ENCODE measurements at regions not wholly inside any gene's neighbourhood (a gene's known extent, or its start where the extent isn't known, plus 50 kb on each side); places are given as distances from the start of the nearest gene placed in this dataset.

GRCh38 chr10:8233832-8234259 is 179.4 kb downstream of the GATA3 start:
- no peak for DNase-seq

DNA sequence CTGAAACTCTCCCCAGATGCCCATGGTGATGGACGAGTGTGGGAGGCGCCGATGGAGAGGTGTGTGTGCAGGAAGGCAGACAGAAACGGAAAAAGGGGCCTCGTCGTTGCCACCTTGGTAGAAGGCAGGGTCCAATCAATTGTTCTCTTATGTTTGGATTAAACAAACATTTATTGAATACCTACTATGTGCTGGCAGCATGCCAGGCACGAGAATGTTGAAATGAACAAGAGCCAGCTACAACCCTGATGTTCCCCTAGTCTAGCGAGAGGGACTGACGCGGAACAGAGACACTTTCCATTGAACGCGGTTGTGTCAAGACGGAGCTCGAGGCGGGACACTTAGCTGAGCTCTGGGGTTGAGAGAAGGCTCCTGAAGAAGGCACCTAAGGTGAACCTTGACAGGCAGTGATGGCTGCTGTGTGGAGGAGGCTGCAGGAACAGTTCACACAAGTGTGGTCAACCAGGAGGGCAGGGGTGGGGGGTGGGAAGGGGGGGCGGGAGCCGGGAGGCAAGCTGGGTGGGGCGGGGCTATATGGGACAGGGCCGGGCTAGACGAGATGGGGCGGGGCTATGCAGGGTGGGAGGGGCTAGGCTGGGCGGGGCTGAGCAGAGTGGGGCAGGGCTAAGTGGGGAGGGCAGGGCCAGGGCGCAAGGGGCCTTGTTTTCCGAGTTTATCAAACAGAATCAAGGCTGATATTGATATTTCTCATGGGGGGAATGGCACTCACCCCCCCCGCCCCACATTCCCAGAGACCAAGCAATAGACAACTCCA is 181.0 kb downstream of the GATA3 start:
- DNase-seq, result no peak

GRCh38 chr10:8238986-8239385 is 184.5 kb downstream of the GATA3 start:
- DNase-seq, result no peak

DNA sequence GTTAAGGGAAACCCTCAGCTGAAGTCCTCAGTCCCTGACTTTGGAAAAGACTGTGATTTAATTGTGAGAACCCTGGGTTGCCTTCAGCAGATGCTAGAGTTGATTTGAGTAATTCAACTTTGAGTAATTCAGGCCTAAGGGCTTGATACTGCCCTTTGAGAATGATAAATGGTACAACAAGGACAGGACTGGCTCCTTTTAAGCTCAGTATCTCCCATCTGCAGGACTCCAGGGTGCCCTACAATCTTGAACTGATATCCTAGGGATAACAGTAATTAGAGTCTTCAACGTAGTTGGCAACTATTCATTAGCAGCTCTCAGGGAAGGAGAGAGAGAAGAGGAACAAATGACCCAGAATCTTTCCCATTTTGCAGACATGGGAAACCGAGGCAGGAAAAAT is 186.4 kb downstream of the GATA3 start:
- DNase-seq, result no peak

- DNase-seq, result no peak
These were observed 187.9 kb downstream of the GATA3 start for GRCh38 chr10:8242295-8242872.

GRCh38 chr10:8245131-8245813 is 190.8 kb downstream of the GATA3 start:
- no peak for DNase-seq

- no peak for DNase-seq
These were observed 191.3 kb downstream of the GATA3 start for GRCh38 chr10:8245814-8246142.

GRCh38 chr10:8246548-8246947 is 192.1 kb downstream of the GATA3 start:
- no peak for DNase-seq

- DNase-seq, result no peak
These were observed 192.7 kb downstream of the GATA3 start for GRCh38 chr10:8247191-8247590.

DNA sequence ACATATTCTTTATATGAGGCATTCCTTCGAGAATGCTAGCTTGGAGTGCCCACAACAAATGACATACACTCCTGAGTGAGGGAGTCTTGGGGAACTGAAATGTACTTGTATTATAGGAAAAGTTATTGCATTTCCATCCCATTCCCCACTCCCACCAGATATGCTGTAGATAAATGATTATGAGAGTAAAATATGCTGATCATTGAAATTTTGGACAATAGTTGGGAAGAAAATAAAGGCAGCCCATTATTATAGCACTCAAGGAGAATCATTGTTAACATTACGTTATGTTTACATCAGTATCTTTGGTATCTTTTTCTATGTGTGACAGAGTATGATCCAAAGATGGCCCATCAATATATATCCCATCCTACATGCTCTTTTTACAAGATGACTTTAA is 194.4 kb downstream of the GATA3 start:
- no peak for DNase-seq

- no peak for DNase-seq
These were observed 199.9 kb downstream of the GATA3 start for GRCh38 chr10:8254350-8254749.

DNA sequence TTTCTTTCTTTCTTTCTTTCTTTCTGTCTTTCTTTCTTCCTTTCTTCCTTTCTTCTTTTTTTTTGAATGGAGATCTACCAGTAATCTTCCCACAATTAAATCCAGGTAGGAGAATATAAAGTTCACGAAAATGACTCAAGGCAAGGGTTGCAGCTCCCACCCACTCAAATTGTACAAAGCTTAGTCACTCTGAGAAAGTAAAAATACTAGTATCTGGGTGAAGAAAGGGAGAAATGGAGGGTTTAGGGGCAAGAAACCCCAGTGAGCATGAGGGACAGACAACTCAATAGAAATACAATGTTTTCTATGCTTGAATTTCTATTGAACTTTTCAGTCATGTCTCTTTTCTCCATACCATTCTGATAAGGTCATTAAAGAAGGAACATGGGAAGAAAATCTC is 200.8 kb downstream of the GATA3 start:
- DNase-seq, result no peak

DNA sequence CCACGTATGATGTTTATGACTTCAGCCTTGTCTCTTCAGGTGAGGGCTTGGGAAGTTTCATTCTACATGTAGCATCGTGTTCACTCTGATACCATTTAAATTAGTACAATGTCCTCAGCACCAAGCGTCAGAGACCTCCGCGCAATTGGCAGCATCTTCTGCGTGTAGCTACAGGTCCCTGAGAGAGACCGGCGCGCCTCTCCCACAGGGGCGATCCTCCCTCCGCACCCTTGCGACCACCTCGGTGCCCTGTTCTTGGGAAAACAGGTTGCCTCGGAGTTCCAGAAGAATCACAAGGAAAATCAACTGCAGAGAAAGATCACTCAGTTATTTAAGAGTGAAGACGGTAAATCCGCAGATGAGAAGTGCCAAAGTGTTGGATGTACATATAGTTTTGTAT is 206.2 kb downstream of the GATA3 start:
- no peak for DNase-seq

DNA sequence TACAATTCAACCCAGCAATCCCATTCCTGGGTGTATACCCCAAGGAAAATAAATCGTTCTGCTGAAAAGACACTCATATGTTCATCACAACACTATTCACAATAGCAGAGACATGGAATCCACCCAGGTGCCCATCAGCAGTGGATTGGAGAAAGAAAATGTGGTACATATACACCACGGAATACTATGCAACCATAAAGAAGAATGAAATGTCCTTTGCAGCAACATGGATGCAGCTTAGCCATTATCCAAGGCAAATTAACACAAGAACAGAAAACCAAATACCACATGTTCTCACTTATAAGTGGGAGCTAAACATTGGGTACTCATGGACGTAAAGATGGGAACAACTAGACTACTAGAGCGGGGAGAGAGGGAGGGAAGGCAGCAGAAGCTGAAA is 207.8 kb downstream of the GATA3 start:
- no peak for DNase-seq

DNA sequence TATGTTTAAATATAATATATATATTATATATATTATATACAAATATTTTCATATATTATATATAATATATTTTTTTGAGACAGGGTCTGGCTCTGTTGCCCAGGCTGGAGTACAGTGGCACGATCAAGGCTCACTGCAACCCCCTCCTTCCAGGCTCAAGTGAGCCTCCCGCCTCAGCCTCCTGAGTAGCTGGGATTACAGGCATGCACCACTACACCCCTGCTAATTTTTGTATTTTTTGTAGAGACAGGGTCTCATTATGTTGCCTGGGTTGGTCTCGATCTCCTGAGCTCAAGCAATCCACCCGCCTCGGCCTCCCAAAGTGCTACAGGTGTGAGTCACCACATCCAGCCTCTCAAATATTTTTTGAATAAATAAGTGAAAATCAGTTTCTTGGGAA is 215.5 kb downstream of the GATA3 start:
- DNase-seq, result no peak

DNA sequence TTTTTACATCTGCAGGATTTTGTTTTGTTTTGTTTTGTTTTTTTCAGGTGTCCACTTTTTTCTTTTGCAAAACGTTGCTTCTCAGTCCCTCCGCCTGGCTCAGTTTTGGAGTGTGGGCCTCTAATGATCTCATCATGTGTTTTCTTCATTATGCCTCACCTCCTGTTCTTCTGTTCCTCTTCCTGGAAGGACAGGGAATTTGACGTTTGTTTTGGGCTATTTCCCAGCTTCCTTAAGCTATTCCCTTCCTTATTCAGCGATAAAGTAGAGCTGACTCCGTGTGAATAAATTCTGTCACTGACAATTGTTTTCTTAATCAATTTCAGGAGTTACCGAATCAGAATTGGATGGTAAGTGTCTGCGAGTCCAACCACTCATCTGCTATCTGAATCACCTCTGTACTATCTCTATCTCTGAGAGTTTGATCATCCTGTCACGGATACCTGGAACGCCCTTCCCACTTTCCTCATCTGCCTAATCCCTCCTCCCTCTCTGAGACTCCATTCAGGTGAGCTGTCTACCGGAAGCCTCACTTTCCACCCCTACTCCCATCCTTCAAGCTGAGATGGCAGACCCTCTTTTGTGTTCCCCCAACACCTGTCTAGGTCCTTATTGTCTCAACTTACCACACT is 218.4 kb downstream of the GATA3 start:
- no peak for DNase-seq

DNA sequence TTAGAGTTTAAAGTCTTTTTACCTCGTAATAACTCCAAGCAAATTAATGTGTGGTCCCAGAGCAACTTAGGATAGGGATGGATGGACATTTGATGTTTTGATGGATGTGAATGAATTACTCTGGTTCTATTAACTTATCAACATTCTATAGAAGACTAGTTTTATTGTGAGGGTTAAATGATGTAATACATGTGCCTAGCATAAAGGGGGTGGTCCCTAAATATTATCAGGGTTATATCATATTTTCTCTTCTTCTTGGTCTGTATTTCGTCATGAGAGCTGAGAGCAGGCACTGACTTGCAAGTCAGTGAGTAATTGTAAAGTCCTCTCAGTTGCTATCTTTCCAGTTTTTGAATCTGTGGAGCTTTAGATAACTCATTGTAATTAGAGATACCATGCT is 219.3 kb downstream of the GATA3 start:
- no peak for DNase-seq

GRCh38 chr10:8275911-8276310 is 221.4 kb downstream of the GATA3 start:
- DNase-seq, result no peak

GRCh38 chr10:8278099-8278498 is 223.6 kb downstream of the GATA3 start:
- no peak for DNase-seq

GRCh38 chr10:8279598-8279997 is 225.1 kb downstream of the GATA3 start:
- no peak for DNase-seq

DNA sequence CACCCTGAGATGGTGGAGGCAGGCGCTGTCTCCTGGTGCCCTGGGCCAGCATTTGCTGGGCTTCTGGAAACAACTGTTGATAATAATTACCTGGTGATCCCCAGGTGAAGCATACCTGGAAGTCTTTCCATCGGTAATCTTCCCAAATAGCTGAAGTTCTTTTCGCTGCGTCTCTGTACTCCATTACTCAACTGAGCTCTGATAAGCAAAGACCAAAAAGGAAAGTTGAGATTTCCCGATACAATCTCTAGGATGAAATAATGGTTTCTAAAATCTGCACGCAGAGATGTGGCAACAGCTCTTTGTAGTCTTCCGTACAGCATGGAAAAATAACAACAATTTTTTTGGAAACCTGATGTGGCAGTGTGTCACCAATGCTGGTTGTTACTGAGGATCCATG is 226.5 kb downstream of the GATA3 start:
- DNase-seq, result no peak

GRCh38 chr10:8282340-8282739 is 227.9 kb downstream of the GATA3 start:
- no peak for DNase-seq

- no peak for DNase-seq
These were observed 228.8 kb downstream of the GATA3 start for GRCh38 chr10:8283166-8283905.

Data from NCI-H510A treated with DMSO at 0.1 percent for 48 hours (cell line).